NK-92 treated with Interleukin-12 subunit alpha and Interleukin-12 subunit beta, amount 100 ng/mL, for 24 hours (cell line): ENCODE measurements at regions not wholly inside any gene's neighbourhood (a gene's known extent, or its start where the extent isn't known, plus 50 kb on each side); places are given as distances from the start of the nearest gene placed in this dataset.

Experiments used
- DNase-seq: peaks from one replicate; lab custom pipeline; 2025; lab: John Stamatoyannopoulos, UW

DNA sequence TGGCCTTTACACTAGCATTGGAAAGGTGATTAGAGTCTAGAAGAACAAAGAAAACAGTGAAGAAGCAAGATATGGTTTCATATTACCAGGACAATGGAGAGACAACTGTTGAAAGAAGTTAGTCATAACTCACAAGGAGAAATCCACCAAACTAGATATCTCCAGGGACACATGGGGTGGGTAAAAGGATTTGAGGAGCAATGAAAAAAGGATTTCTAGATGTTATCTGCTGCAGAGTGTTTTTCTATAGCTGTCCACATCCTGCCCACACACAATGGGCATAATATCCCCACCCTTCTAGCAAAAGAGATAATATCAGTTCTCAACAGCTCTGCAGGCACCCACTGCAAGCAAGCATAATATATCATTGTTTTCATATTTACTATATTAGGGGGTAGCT lies 303.1 kb downstream of the HAO1 start:
- no peak for DNase-seq

DNA sequence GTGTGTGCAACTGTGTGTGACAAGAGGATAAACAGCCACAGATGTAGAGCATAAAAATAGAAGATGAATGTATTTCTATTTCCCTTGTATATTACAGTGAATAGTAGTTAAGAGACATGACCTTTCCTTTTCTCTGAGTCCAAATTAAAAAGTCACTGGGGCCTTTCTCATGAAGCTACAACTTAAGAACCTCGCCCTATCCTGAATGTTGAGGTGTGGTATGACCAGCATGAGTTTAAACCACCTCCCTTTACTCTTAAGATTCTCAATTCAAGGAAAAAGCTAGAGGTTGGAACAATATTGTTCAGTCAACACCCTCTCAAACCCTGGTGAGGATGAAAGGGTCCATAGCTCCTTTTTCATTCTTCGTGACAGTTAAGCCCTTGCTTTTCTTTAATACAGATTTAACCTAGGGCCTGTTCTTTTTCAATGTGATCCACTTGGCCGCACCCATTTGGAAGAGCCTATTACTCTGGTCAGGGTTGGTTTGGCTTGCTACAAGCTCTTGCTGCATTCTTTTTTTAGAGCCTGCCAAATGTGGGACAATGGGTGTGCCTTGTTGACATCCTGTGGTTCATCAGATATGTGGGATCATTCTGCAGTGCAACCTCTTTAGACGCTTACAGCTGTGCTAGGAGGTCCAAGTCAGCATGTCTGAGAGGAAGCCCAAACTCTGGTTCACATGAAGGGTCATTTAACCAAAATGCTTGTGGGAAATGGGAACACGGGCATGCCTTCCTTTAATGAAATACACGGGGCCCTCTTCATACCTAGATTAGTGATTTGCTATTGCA lies 290.0 kb downstream of the HAO1 start:
- DNase-seq, result no peak

- DNase-seq, result no peak
Observed at GRCh38 chr20:7654231-7654630, 286.0 kb downstream of the HAO1 start.

- DNase-seq, result no peak
Observed at GRCh38 chr20:7656687-7657467, 283.4 kb downstream of the HAO1 start.

DNA sequence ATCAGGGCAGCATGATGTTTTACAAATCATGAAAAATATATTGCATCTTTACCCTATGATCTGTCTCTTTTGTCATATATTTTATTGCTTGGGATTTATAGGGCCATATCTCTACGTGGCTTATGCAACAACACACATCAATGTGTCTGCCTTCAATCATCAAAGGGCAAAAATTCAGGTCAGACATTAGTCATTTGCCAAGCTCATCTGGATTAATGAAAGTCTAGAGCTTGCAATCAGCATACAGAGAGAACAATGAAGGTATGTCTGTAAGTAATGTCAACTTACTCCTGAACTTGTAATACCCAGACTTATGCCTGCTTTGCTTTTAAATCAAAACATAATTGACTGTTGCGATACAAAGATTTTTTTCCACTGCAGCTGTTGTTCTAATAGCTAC lies 282.7 kb downstream of the HAO1 start:
- DNase-seq, result no peak

DNA sequence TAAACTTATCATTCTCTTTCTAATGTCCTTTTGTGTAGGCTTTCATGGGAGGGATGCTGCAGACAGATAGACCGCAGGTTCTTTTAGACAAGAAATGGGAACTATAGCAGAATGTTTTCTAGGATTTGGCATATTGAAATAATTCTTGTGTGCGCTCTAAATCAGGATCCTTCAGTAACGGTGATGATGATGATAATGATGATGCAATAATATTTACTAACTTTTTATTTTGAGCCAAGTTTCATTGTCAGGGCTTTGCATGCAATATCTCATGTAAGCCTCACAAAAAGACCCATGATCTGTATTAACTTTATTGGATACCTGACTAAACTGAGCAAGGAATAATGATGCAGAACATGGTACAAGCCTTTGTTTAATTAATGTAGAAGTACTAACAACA lies 280.1 kb downstream of the HAO1 start:
- no peak for DNase-seq

DNA sequence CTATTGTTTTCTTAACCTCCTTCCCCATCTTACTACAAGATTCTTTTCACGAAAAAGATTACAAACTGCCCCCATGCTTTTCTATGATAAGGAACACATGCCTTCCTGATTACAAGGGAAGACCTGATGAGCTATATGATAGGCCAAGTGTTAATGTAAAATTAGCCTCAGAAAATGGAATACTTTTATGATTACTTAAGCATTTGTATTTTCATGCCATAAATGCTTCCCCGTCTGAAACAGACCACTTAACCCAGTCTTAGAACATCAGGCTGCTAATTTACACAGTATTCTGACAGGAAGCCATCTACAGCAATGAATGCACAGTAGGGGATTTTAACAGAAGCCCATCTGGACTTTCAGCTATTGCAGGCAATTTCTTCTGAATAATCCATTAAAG lies 274.9 kb downstream of the HAO1 start:
- no peak for DNase-seq

- DNase-seq, result no peak
Observed at GRCh38 chr20:7667194-7667593, 273.1 kb downstream of the HAO1 start.

- no peak for DNase-seq
Observed at GRCh38 chr20:7672571-7672970, 267.7 kb downstream of the HAO1 start.

- no peak for DNase-seq
Observed at GRCh38 chr20:7673841-7674240, 266.4 kb downstream of the HAO1 start.

- no peak for DNase-seq
Observed at GRCh38 chr20:7682916-7683315, 257.3 kb downstream of the HAO1 start.

- DNase-seq, result no peak
Observed at GRCh38 chr20:7687065-7687464, 253.2 kb downstream of the HAO1 start.

DNA sequence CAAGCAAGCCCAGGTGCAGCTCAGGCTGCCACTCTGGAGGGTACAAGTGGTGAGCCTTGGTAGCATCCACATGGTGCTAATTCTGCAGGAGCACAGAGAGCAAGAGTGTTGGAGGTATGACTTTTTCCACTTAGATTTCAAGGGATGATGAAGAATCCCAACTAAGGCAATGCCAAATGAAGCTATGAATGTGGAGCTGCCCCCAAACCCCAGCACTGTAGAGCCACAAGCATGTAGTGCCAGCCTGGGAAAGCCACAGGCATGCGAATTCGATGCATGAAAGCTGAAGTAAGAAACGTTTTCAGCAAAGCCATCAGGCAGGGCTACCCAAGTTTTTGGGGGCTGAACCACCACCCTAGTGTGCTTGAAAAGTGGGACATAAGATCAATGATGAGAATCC lies 251.1 kb downstream of the HAO1 start:
- no peak for DNase-seq

GRCh38 chr20:7691647-7692269 lies 248.5 kb downstream of the HAO1 start:
- no peak for DNase-seq

- no peak for DNase-seq
Observed at GRCh38 chr20:7692478-7692877, 247.8 kb downstream of the HAO1 start.

GRCh38 chr20:7693761-7694160 lies 246.5 kb downstream of the HAO1 start:
- no peak for DNase-seq

DNA sequence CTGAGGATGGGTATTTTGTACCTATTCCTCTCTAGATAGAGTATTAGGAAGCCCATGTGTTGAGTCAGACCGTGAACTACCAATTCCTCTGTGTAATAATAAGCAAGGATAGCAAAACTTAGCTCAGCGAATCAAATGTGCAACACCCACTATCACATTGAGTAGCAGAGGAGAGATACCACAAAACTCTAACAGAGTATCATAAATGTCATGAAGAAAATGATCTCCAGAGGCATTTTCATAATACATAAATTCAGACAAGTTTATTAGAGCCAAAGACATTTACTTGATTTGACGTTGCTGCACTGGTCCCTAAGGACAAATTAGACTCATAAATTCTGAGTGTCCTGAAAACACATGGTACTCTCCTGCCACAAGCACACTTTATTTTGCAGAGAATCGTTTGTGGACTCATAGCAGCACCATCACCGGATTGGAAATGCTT lies 245.2 kb downstream of the HAO1 start:
- DNase-seq, result no peak

DNA sequence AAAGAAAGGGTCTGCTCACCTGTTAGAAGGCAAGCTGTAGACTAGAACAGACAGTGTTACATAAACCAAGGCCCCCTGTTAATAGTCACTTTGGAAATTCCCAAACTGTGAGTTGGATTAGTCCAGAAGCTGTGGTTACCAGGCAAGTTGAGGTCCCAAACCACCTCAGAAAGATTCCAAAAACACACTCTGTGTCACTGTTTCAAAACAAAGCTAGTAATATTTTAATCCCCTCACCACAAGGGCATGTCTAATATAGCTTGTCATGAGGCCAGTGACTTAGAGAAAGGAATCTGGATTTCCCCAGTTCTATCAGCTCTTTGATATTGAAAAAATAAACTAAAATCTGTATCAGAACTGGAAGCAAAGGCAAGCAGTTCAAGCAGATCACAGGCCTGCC lies 244.6 kb downstream of the HAO1 start:
- DNase-seq, result no peak

GRCh38 chr20:7696311-7696710 lies 243.9 kb downstream of the HAO1 start:
- DNase-seq, result no peak

GRCh38 chr20:7702141-7702540 lies 238.1 kb downstream of the HAO1 start:
- DNase-seq, result no peak

DNA sequence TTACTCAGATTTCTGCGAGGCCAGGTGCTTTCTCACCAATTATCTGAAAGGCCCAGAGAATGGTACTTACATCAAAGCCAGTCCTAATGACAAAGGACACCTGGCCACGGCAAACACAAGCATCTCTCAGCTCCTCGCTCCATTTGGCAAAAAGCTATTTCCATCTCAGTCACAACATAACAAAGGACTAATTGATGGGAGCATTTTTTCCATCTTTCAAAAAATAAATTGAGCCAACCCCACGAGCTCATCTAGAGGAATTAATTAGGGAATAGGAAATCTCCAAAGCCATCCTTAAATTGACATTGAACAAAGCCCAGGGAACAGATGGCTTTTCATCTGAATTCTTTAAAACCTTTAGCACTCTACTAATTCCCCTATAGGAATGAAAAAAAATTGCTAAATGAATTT lies 236.7 kb downstream of the HAO1 start:
- DNase-seq, result no peak

DNA sequence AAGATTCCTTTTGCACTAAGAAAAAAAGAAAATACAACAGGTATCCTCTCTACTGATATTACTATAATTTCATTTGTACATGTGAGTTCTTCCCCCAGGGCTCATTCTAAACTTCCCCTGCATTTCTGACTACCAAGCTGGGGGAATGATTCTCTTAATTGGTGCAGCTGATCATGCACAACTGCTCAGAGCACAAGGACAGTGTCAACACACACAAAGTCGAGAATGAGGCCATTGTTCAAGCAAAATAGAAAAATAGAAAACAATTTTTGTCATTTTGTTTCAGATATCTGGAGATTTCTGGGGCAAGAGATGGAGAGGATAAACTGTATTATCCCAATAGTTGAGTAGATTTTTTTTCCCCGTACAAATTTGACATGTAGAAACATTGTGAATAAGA lies 236.3 kb downstream of the HAO1 start:
- DNase-seq, result no peak

GRCh38 chr20:7708112-7708511 lies 232.1 kb downstream of the HAO1 start:
- no peak for DNase-seq
